SK-N-SH treated with all-trans-retinoic acid at 6 μM for 48 hours (cell line): ENCODE measurements at regions not wholly inside any gene's neighbourhood (a gene's known extent, or its start where the extent isn't known, plus 50 kb on each side); places are given as distances from the start of the nearest gene placed in this dataset.

ENCODE experiments used
- ATAC-seq: fragments of 200-7000 bp; cut with Tn5 transposase; 3 replicates; pipeline ENCODE4 v1.9.1; 2020; ENCODE audit warnings: mild to moderate bottlenecking, moderate library complexity
- ARNTL ChIP-seq: fragments of 450-650 bp; formaldehyde crosslinking; IDR thresholded peaks from 2 replicates; pipeline ENCODE4 v1.5.0; 2020; ENCODE audit warnings: low read depth, mild to moderate bottlenecking, moderate library complexity, borderline replicate concordance
- BACH2 ChIP-seq: fragments of 250-450 bp; sonication (Bioruptor Pico); IDR thresholded peaks from 2 replicates; pipeline ENCODE4 v1.9.0; 2021; ENCODE audit warnings: mild to moderate bottlenecking, borderline replicate concordance
- CSDC2 ChIP-seq: fragments of 250-450 bp; sonication (Bioruptor Pico); IDR thresholded peaks from 2 replicates; pipeline ENCODE4 v1.5.0; 2020; ENCODE audit warnings: mild to moderate bottlenecking, moderate library complexity
- ESRRG ChIP-seq: fragments of 250-450 bp; sonication (Bioruptor Pico); IDR thresholded peaks from 2 replicates; pipeline ENCODE4 v1.6.1; 2021; ENCODE audit warnings: mild to moderate bottlenecking
- GLIS3 ChIP-seq: fragments of 250-450 bp; sonication (Bioruptor Pico); IDR thresholded peaks from 2 replicates; pipeline ENCODE4 v1.5.0; 2020; ENCODE audit warnings: mild to moderate bottlenecking, moderate library complexity
- ISL1 ChIP-seq: fragments of 250-450 bp; sonication (Bioruptor Pico); IDR thresholded peaks from 2 replicates; pipeline ENCODE4 v2.1.2; 2022; ENCODE audit warnings: mild to moderate bottlenecking, moderate library complexity
- OSR1 ChIP-seq: fragments of 250-450 bp; sonication (Bioruptor Pico); IDR thresholded peaks from 2 replicates; pipeline ENCODE4 v1.8.0; 2022; ENCODE audit warnings: moderate library complexity, mild to moderate bottlenecking, inconsistent platforms
- PPARA ChIP-seq: fragments of 250-450 bp; sonication (Bioruptor Pico); IDR thresholded peaks from 2 replicates; pipeline ENCODE4 v1.5.0; 2020; ENCODE audit warnings: mild to moderate bottlenecking, borderline replicate concordance
- RARB ChIP-seq: fragments of 250-450 bp; sonication (Bioruptor Pico); IDR thresholded peaks from 2 replicates; pipeline ENCODE4 v1.8.0; 2021; ENCODE audit warnings: mild to moderate bottlenecking, moderate library complexity
- SNAI2 ChIP-seq: fragments of 250-450 bp; sonication (Bioruptor Pico); IDR thresholded peaks from 2 replicates; pipeline ENCODE4 v1.5.0; 2020; ENCODE audit warnings: mild to moderate bottlenecking, moderate library complexity
- TOX ChIP-seq: fragments of 250-450 bp; sonication (Bioruptor Pico); IDR thresholded peaks from 2 replicates; pipeline ENCODE4 v1.8.0; 2021; ENCODE audit warnings: mild to moderate bottlenecking, moderate library complexity, borderline replicate concordance
- ZC3H10 ChIP-seq: fragments of 250-450 bp; sonication (Bioruptor Pico); IDR thresholded peaks from 2 replicates; pipeline ENCODE4 v1.5.1; 2021; ENCODE audit warnings: mild to moderate bottlenecking, moderate library complexity
- ZFP3 ChIP-seq: fragments of 250-450 bp; sonication (Bioruptor Pico); IDR thresholded peaks from 2 replicates; pipeline ENCODE4 v1.5.0; 2020; ENCODE audit warnings: mild to moderate bottlenecking, moderate library complexity
- ZFP30 ChIP-seq: fragments of 450-650 bp; formaldehyde crosslinking; IDR thresholded peaks from 2 replicates; pipeline ENCODE4 v1.5.0; 2022; ENCODE audit warnings: mild to moderate bottlenecking, moderate library complexity
- ZNF565 ChIP-seq: fragments of 450-650 bp; formaldehyde crosslinking; conservative IDR thresholded peaks from 2 replicates; pipeline ENCODE4 v1.5.0; 2020; ENCODE audit warnings: low read depth, mild to moderate bottlenecking, moderate library complexity
- ZNF8 ChIP-seq: fragments of 450-650 bp; formaldehyde crosslinking; IDR thresholded peaks from 2 replicates; pipeline ENCODE4 v1.5.0; 2020; ENCODE audit warnings: mild to moderate bottlenecking, moderate library complexity
- TF ChIP-seq, protein P1 (sequence below): fragments of 250-450 bp; sonication (Bioruptor Pico); IDR thresholded peaks from 2 replicates; pipeline ENCODE4 v1.5.1; 2020; ENCODE audit warnings: low read depth, mild to moderate bottlenecking, moderate library complexity
- TF ChIP-seq, protein P2 (sequence below): fragments of 250-450 bp; sonication (Bioruptor Pico); IDR thresholded peaks from 2 replicates; pipeline ENCODE4 v1.8.0; 2020; ENCODE audit warnings: mild to moderate bottlenecking, moderate library complexity, borderline replicate concordance
- TF ChIP-seq, protein P3 (sequence below): fragments of 250-450 bp; sonication (Bioruptor Pico); IDR thresholded peaks from 2 replicates; pipeline ENCODE4 v1.5.1; 2021; ENCODE audit warnings: mild to moderate bottlenecking, moderate library complexity
- TF ChIP-seq, protein P4 (sequence below): fragments of 250-450 bp; sonication (Bioruptor Pico); IDR thresholded peaks from 2 replicates; pipeline ENCODE4 v1.5.0; 2020; ENCODE audit warnings: mild to moderate bottlenecking, moderate library complexity

- TF ChIP-seq, protein P1, sequence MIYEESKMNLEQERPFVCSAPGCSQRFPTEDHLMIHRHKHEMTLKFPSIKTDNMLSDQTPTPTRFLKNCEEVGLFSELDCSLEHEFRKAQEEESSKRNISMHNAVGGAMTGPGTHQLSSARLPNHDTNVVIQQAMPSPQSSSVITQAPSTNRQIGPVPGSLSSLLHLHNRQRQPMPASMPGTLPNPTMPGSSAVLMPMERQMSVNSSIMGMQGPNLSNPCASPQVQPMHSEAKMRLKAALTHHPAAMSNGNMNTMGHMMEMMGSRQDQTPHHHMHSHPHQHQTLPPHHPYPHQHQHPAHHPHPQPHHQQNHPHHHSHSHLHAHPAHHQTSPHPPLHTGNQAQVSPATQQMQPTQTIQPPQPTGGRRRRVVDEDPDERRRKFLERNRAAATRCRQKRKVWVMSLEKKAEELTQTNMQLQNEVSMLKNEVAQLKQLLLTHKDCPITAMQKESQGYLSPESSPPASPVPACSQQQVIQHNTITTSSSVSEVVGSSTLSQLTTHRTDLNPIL = no peak
- TF ChIP-seq ZFP30 (CRISPR knock-in tag) = no peak
Observed at GRCh38 chr13:47085346-47085745, 188.5 kb upstream of the HTR2A start (continued).

- no peak for ATAC-seq
- TF ChIP-seq PPARA (no peak), OSR1 (CRISPR knock-in tag) (no peak), GLIS3 (CRISPR knock-in tag) (no peak), RARB (CRISPR knock-in tag) (no peak), ZNF8 (CRISPR knock-in tag) (no peak), ZFP30 (CRISPR knock-in tag) (no peak)
- TF ChIP-seq, protein P2, sequence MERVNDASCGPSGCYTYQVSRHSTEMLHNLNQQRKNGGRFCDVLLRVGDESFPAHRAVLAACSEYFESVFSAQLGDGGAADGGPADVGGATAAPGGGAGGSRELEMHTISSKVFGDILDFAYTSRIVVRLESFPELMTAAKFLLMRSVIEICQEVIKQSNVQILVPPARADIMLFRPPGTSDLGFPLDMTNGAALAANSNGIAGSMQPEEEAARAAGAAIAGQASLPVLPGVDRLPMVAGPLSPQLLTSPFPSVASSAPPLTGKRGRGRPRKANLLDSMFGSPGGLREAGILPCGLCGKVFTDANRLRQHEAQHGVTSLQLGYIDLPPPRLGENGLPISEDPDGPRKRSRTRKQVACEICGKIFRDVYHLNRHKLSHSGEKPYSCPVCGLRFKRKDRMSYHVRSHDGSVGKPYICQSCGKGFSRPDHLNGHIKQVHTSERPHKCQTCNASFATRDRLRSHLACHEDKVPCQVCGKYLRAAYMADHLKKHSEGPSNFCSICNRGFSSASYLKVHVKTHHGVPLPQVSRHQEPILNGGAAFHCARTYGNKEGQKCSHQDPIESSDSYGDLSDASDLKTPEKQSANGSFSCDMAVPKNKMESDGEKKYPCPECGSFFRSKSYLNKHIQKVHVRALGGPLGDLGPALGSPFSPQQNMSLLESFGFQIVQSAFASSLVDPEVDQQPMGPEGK (CRISPR knock-in tag) = no peak
- TF ChIP-seq, protein P3, sequence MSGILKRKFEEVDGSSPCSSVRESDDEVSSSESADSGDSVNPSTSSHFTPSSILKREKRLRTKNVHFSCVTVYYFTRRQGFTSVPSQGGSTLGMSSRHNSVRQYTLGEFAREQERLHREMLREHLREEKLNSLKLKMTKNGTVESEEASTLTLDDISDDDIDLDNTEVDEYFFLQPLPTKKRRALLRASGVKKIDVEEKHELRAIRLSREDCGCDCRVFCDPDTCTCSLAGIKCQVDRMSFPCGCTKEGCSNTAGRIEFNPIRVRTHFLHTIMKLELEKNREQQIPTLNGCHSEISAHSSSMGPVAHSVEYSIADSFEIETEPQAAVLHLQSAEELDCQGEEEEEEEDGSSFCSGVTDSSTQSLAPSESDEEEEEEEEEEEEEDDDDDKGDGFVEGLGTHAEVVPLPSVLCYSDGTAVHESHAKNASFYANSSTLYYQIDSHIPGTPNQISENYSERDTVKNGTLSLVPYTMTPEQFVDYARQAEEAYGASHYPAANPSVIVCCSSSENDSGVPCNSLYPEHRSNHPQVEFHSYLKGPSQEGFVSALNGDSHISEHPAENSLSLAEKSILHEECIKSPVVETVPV (CRISPR knock-in tag) = no peak
Observed at GRCh38 chr13:47081850-47082249, 185.0 kb upstream of the HTR2A start.

GRCh38 chr13:47081246-47081645, 184.4 kb upstream of the HTR2A start:
- no peak for ATAC-seq
- TF ChIP-seq BACH2 (CRISPR knock-in tag) (no peak), PPARA (no peak), TOX (CRISPR knock-in tag) (no peak), OSR1 (CRISPR knock-in tag) (no peak), ZFP30 (CRISPR knock-in tag) (no peak), ESRRG (CRISPR knock-in tag) (no peak)
- TF ChIP-seq, protein P4, sequence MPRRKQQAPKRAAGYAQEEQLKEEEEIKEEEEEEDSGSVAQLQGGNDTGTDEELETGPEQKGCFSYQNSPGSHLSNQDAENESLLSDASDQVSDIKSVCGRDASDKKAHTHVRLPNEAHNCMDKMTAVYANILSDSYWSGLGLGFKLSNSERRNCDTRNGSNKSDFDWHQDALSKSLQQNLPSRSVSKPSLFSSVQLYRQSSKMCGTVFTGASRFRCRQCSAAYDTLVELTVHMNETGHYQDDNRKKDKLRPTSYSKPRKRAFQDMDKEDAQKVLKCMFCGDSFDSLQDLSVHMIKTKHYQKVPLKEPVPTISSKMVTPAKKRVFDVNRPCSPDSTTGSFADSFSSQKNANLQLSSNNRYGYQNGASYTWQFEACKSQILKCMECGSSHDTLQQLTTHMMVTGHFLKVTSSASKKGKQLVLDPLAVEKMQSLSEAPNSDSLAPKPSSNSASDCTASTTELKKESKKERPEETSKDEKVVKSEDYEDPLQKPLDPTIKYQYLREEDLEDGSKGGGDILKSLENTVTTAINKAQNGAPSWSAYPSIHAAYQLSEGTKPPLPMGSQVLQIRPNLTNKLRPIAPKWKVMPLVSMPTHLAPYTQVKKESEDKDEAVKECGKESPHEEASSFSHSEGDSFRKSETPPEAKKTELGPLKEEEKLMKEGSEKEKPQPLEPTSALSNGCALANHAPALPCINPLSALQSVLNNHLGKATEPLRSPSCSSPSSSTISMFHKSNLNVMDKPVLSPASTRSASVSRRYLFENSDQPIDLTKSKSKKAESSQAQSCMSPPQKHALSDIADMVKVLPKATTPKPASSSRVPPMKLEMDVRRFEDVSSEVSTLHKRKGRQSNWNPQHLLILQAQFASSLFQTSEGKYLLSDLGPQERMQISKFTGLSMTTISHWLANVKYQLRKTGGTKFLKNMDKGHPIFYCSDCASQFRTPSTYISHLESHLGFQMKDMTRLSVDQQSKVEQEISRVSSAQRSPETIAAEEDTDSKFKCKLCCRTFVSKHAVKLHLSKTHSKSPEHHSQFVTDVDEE = no peak
- TF ChIP-seq, protein P1 = no peak
- TF ChIP-seq, protein P2 (CRISPR knock-in tag) = no peak
- TF ChIP-seq, protein P3 (CRISPR knock-in tag) = no peak

DNA sequence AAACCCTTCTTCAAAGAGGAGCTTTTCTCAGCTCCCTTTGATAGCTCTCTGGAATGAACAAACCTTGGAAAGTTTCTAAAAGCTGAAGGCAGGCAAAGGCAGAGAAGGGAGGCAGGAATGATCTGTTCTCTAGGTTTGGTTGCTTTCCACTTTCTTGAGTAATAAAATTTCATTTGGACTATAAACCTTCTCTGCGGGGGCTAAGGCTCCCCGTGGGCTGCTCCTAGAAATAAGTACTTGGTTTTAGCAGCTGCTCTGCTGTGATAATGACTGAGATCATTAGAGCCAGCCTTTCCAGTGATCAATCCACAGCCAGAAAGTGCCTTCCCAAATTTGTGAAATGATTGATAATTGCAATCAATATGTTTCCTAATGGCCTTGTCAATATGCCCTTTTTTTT, 183.8 kb upstream of the HTR2A start:
- ATAC-seq = no peak
- TF ChIP-seq CSDC2 (CRISPR knock-in tag) (no peak), ARNTL (no peak), OSR1 (CRISPR knock-in tag) (no peak), ZFP3 (CRISPR knock-in tag) (no peak), ZC3H10 (CRISPR knock-in tag) (no peak), SNAI2 (CRISPR knock-in tag) (no peak), ZNF565 (CRISPR knock-in tag) (no peak), GLIS3 (CRISPR knock-in tag) (no peak), ISL1 (CRISPR knock-in tag) (no peak), ESRRG (CRISPR knock-in tag) (no peak)
- TF ChIP-seq, protein P3 (CRISPR knock-in tag) = no peak
